HFF-Myc (cell line): ENCODE measurements at regions not wholly inside any gene's neighbourhood (a gene's known extent, or its start where the extent isn't known, plus 50 kb on each side); places are given as distances from the start of the nearest gene placed in this dataset.

ENCODE experiments used
- DNase-seq: peaks from one replicate; pipeline ENCODE4 v3.0.0-alpha.2; 2011; ENCODE audit warnings: low read depth; ENCODE audit errors: extremely low read depth
- H3K4me3 ChIP-seq: replicated peaks from 2 replicates; pipeline ENCODE4 v1.5.1; 2011; ENCODE audit warnings: low read depth, mild to moderate bottlenecking, control low read depth, low read length
- CTCF ChIP-seq: IDR thresholded peaks from 2 replicates; pipeline ENCODE4 v1.5.1; 2012; ENCODE audit warnings: mild to moderate bottlenecking, low read depth, low read length, control low read depth; ENCODE audit errors: missing control alignments

DNA sequence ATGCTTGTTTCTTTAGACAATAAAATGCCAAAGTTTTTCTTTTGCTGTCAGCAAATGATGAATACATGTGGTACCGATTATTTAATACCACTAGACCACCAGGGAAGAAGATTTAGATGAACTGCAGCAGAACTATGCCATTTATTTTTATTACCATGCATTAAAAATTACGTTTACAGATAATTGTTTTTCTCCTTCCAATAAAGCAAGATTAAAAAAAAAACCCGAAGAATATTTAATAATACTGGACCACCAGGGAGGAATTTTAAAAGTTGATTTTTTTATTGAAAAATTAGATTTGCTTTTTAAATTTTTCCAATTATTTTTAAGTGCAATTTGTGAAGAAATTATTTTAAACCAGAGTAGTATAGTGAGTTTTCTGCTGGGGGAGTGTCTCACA, 170.3 kb upstream of the HNRNPA3 start:
- DNase-seq, result no peak
- no peak overlapping the region for H3K4me3 ChIP-seq
- TF ChIP-seq CTCF, result no peak

- DNase-seq, result no peak
- no peak for TF ChIP-seq CTCF
- H3K4me3 ChIP-seq, result no peak overlapping the region
These were observed 167.9 kb upstream of the HNRNPA3 start for GRCh38 chr2:177044671-177045070.

GRCh38 chr2:177048981-177049380, 163.6 kb upstream of the HNRNPA3 start:
- TF ChIP-seq CTCF, result no peak
- no peak for DNase-seq
- H3K4me3 ChIP-seq, result no peak overlapping the region

GRCh38 chr2:177051278-177051677, 161.3 kb upstream of the HNRNPA3 start:
- no peak overlapping the region for H3K4me3 ChIP-seq
- TF ChIP-seq CTCF, result no peak
- no peak for DNase-seq

- no peak for DNase-seq
- no peak overlapping the region for H3K4me3 ChIP-seq
- no peak for TF ChIP-seq CTCF
These were observed 160.1 kb upstream of the HNRNPA3 start for GRCh38 chr2:177052471-177052870.

GRCh38 chr2:177053038-177053437, 159.6 kb upstream of the HNRNPA3 start:
- DNase-seq, result no peak
- no peak overlapping the region for H3K4me3 ChIP-seq
- TF ChIP-seq CTCF, result no peak

DNA sequence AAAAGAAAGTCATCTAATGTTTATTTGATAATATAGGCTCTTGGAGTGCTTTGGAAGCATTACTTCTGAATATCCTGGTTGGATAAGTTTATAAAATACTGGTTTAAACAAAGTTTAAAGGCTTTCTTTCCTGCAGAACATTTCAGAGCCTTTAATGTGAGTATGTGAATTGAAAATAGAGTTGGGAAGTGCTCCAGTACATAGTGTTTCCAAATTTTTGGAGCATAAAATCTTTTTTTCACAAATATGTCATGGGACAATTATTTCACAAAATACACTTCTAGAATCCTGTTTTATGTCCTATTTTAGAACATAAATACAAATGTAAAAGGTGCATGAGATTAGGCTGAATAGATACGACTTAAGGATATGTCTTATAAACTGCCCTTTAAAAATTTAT, 158.9 kb upstream of the HNRNPA3 start:
- no peak for DNase-seq
- TF ChIP-seq CTCF, result no peak

More for the DNA sequence above, 158.9 kb upstream of the HNRNPA3 start:
- no peak overlapping the region for H3K4me3 ChIP-seq
